GM12878 (cell line): ENCODE measurements at regions not wholly inside any gene's neighbourhood (a gene's known extent, or its start where the extent isn't known, plus 50 kb on each side); places are given as distances from the start of the nearest gene placed in this dataset.

Experiments used
- ATAC-seq: fragments of 200-7000 bp; cut with Tn5 transposase; 3 replicates; pipeline ENCODE4 v1.9.1; 2020; ENCODE audit warnings: mild to moderate bottlenecking, moderate library complexity
- BruUV-seq: library from RNA; stranded (reverse); fragments of 400-500 nt; replicated peaks from 2 replicates; lab custom pipeline; 2021; lab: Mats Ljungman, UMichigan
- CTCF ChIA-PET: fragments of 300-600 bp; sonication (Branson Sonifier 250); formaldehyde crosslinking; extraction: SDS; loops from one replicate; lab custom pipeline; 2021; ENCODE audit warnings: inconsistent platforms; lab: Yijun Ruan, JAX
- POLR2A ChIA-PET: fragments of 350-600 bp; formaldehyde crosslinking; extraction: SDS; loops from one replicate; lab custom pipeline; 2021; ENCODE audit warnings: inconsistent platforms; lab: Charles Lee
- RAD21 ChIA-PET: fragments of 300-600 bp; sonication (Branson Sonifier 250); formaldehyde crosslinking; loops from one replicate; lab custom pipeline; 2023; ENCODE audit warnings: antibody characterized with exemption; ENCODE audit not compliant: unreplicated experiment; lab: Charles Lee
- SMC1A ChIA-PET: fragments of 300-600 bp; sonication (Branson Sonifier 250); formaldehyde crosslinking; loops from one replicate; lab custom pipeline; 2023; ENCODE audit not compliant: unreplicated experiment, uncharacterized antibody; lab: Charles Lee
- DNase-seq: peaks from one replicate; pipeline ENCODE4 v3.0.0-alpha.2; 2011; ENCODE audit warnings: low read depth, low spot score
- FAIRE-seq: peaks from 3 replicates; lab custom pipeline; 2011; peaks lifted over from hg19 to GRCh38; lab: Jason Lieb, UNC
- H2AFZ ChIP-seq: 2 replicates; pipeline ENCODE4 v1.6.0; 2011; ENCODE audit warnings: low read depth, low read length, control low read depth; ENCODE audit not compliant: control insufficient read depth
- H3K27ac ChIP-seq: 2 replicates; pipeline ENCODE4 v1.5.1; 2011; ENCODE audit warnings: control low read depth; ENCODE audit not compliant: control insufficient read depth, insufficient read depth
- H3K27me3 ChIP-seq, 2 experiments: replicated peaks in 1 of 2; 2 replicates each; pipeline versions ENCODE4 v1.6.0 to v1.6.1; 2011; ENCODE audit warnings: low read length in 1 of 2; ENCODE audit not compliant: control insufficient read depth in 2 of 2, insufficient read depth in 2 of 2
- H3K36me3 ChIP-seq, 2 experiments: 2 replicates each; pipeline ENCODE4 v1.5.1; 2011; ENCODE audit warnings: low read length in 1 of 2; ENCODE audit not compliant: control insufficient read depth in 2 of 2, insufficient read depth in 2 of 2
- H3K4me1 ChIP-seq: 2 replicates; pipeline ENCODE4 v1.6.1; 2011; ENCODE audit warnings: mild to moderate bottlenecking, low read length, moderate library complexity, mixed read lengths; ENCODE audit not compliant: control insufficient read depth, insufficient read depth
- H3K4me2 ChIP-seq: 2 replicates; pipeline ENCODE4 v1.6.0; 2011; ENCODE audit warnings: control low read depth; ENCODE audit not compliant: control insufficient read depth, insufficient read depth
- H3K4me3 ChIP-seq: fragments of 200-600 bp; sonication (generic); 2 replicates; pipeline ENCODE4 v1.5.1; 2016
- H3K79me2 ChIP-seq: 2 replicates; pipeline ENCODE4 v1.6.0; 2011; ENCODE audit warnings: low read length; ENCODE audit not compliant: control insufficient read depth, insufficient read depth
- H3K9ac ChIP-seq: 2 replicates; pipeline ENCODE4 v1.8.0; 2011; ENCODE audit warnings: low read length, control low read depth, mixed read lengths; ENCODE audit not compliant: control insufficient read depth, insufficient read depth
- H3K9me3 ChIP-seq: replicated peaks from 3 replicates; pipeline ENCODE4 v1.5.1; 2011; ENCODE audit warnings: mild to moderate bottlenecking, low read length; ENCODE audit not compliant: control insufficient read depth, insufficient read depth
- H4K20me1 ChIP-seq: 2 replicates; pipeline ENCODE4 v1.6.0; 2011; ENCODE audit not compliant: control insufficient read depth, insufficient read depth
- FOS ChIP-seq: IDR thresholded peaks from 3 replicates; pipeline ENCODE4 v1.6.1; 2011; ENCODE audit warnings: borderline replicate concordance; ENCODE audit not compliant: insufficient read length; ENCODE audit errors: extremely low read depth
- HDGF ChIP-seq: fragments of 450-650 bp; IDR thresholded peaks from 2 replicates; pipeline ENCODE4 v1.6.1; 2016; ENCODE audit warnings: antibody characterized with exemption
- JUNB ChIP-seq: IDR thresholded peaks from 2 replicates; pipeline ENCODE4 v1.6.1; 2016; ENCODE audit warnings: antibody characterized with exemption, mild to moderate bottlenecking
- SP1 ChIP-seq: IDR thresholded peaks from one replicate; pipeline ENCODE4 v1.6.1; 2011; ENCODE audit warnings: low read depth, low read length
- SPI1 ChIP-seq: IDR thresholded peaks from 2 replicates; pipeline ENCODE4 v1.6.1; 2011; ENCODE audit warnings: low read depth, mild to moderate bottlenecking, low read length, moderate library complexity, borderline replicate concordance; ENCODE audit not compliant: insufficient read depth
- USF2 ChIP-seq: IDR thresholded peaks from 2 replicates; pipeline ENCODE4 v1.6.1; 2011; ENCODE audit warnings: low read depth, low read length, improper control_type of control experiment, borderline replicate concordance
- WGBS: methylation state at CpG from one replicate; pipeline ENCODE4 v1.1.6; 2016; ENCODE audit warnings: low lambda C conversion rate; ENCODE audit not compliant: insufficient replicate concordance, insufficient coverage; ENCODE audit errors: missing lambda C conversion rate; 5-methylcytosine and 5-hydroxymethylcytosine counted together
- in situ Hi-C: fragments of 300-500 bp; cut with MboI; formaldehyde crosslinking; loops from 9 replicates; pipeline ENCODE4 v1.14.3; 2018; ENCODE audit warnings: mixed read lengths
- intact Hi-C: fragments of 100-400 bp; cut with micrococcal nuclease; formaldehyde crosslinking; loops from one replicate; pipeline ENCODE4 v1.14.2; 2022; ENCODE audit not compliant: unreplicated experiment

GRCh38 chr9:108310202-108310601, 545.6 kb downstream of the ACTL7B start (continued):
- no peak for TF ChIP-seq USF2
- no peak for TF ChIP-seq FOS
- TF ChIP-seq HDGF: no peak
- no peak for TF ChIP-seq JUNB

- Histone ChIP-seq H3K27me3 (no peaks in the 10 kb centered on the region), H3K9me3 (no peaks in the 10 kb centered on the region), H3K27ac (no peak overlapping the region)
- in situ Hi-C loops: no loop called here
- ChIA-PET CTCF (no interaction called here), SMC1A (no interaction called here)
- no peak for FAIRE-seq
- intact Hi-C loops: no loop called here
- no TSS peak for BruUV-seq
- TF ChIP-seq SP1 (no peak), SPI1 (peak; percentile 9; the same call in 1 of the 2 replicates)
- TF ChIP-seq, all 136 proteins: peak for 1
- RAD21 ChIA-PET: no interaction called here
- H4K20me1 ChIP-seq: no peaks in the 10 kb centered on the region
- POLR2A ChIA-PET: no interaction called here
- WGBS: 1% methylated on average over 9 of the region's 9 CpGs
- no peak overlapping the region for H3K4me2 ChIP-seq
- no peak overlapping the region for H3K4me3 ChIP-seq
- no peaks in the 10 kb centered on the region for H3K4me1 ChIP-seq
- ATAC-seq (no peak), DNase-seq (no peak)
- H3K79me2 ChIP-seq: no peaks in the 10 kb centered on the region
- H3K36me3 ChIP-seq: no peaks in the 10 kb centered on the region
- H3K9ac ChIP-seq: no peak overlapping the region
- no peak overlapping the region for H2AFZ ChIP-seq
Measured at GRCh38 chr9:108300306-108301287, 555.2 kb downstream of the ACTL7B start.
